Gastroesophageal sphincter (tissue), 4 donors: ENCODE measurements at regions not wholly inside any gene's neighbourhood (a gene's known extent, or its start where the extent isn't known, plus 50 kb on each side); places are given as distances from the start of the nearest gene placed in this dataset.

Experiments used
- ATAC-seq: fragments of 150-250 bp; one replicate; pipeline ENCODE4 v1.9.1; 2016; ENCODE audit warnings: mild to moderate bottlenecking, moderate library complexity
- H3K27ac ChIP-seq, 4 donors: fragments of 200-600 bp; sonication (generic) in 3 of 4; 1 replicate in 3 of 4; 2 replicates in 1 of 4; pipeline ENCODE4 v1.5.1; 2016 to 2019
- H3K27me3 ChIP-seq: fragments of 200-600 bp; sonication (generic); one replicate; pipeline ENCODE4 v1.5.1; 2019
- H3K36me3 ChIP-seq, 2 donors: fragments of 200-600 bp; sonication (generic); one replicate each; pipeline ENCODE4 v1.5.1; 2019; ENCODE audit warnings: control low read depth in 1 of 2
- H3K4me1 ChIP-seq, 3 donors: fragments of 200-600 bp; sonication (generic); 1 replicate in 2 of 3; 2 replicates in 1 of 3; pipeline ENCODE4 v1.5.1; 2016 to 2019; ENCODE audit warnings: control low read depth in 2 of 3
- H3K4me3 ChIP-seq, 2 donors: fragments of 200-600 bp; sonication (generic); one replicate each; pipeline ENCODE4 v1.5.1; 2019; ENCODE audit warnings: mild to moderate bottlenecking in 1 of 2, moderate library complexity in 1 of 2
- H3K9me3 ChIP-seq, 3 donors: fragments of 200-600 bp; sonication (generic); one replicate each; pipeline ENCODE4 v1.5.1; 2017 to 2019; ENCODE audit warnings: control low read depth in 2 of 3
- EP300 ChIP-seq: sonication (generic); formaldehyde crosslinking; IDR thresholded peaks from one replicate; pipeline ENCODE4 v1.6.1; 2017; ENCODE audit warnings: antibody characterized with exemption, mild to moderate bottlenecking
- POLR2A ChIP-seq, 2 donors: fragments of 450-650 bp; IDR thresholded peaks; one replicate each; pipeline ENCODE4 v1.6.1; 2017; ENCODE audit warnings: antibody characterized with exemption in 2 of 2, mild to moderate bottlenecking in 2 of 2, moderate library complexity in 1 of 2
- POLR2AphosphoS5 ChIP-seq: sonication (generic); formaldehyde crosslinking; IDR thresholded peaks from one replicate; pipeline ENCODE4 v1.6.1; 2017; ENCODE audit warnings: antibody characterized with exemption
- WGBS, 2 donors: methylation state at CpG; one replicate each; pipeline ENCODE4 v1.1.5; 2018; ENCODE audit warnings: low coverage in 1 of 2; 5-methylcytosine and 5-hydroxymethylcytosine counted together
- TF ChIP-seq, protein P1 (sequence below), 4 experiments: fragments of 200-600 bp in 2 of 4; fragments of 450-650 bp in 2 of 4; sonication (generic) in 1 of 4; IDR thresholded peaks; one replicate each; pipeline ENCODE4 v1.5.1; 2017 to 2019; ENCODE audit warnings: antibody characterized with exemption in 4 of 4, mild to moderate bottlenecking in 2 of 4, moderate library complexity in 2 of 4

DNA sequence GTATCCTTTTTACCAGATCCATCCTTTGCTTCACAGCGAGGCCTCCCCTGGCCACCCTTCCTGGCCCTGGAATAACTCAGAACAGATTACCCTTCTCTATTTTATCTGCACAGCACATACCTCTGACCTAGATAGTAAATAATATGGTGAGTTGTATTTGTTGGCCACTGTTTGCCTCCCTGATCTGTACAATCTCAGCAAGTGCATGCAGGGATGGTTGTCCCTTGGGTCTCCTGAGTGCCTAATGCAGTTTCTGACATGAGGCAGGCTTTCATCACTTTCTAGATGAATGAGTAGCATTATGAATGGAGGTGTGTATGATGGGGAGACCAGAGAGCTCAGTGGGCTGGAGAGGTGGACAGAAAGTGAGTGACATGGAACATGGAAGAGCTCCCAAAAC, 525.1 kb upstream of the IGFBP3 start:
- Histone ChIP-seq H3K27ac (no peak overlapping the region), H3K36me3 (no peaks in the 10 kb centered on the region), H3K4me1 (no peaks in the 10 kb centered on the region), H3K27me3 (no peaks in the 10 kb centered on the region), H3K9me3 (no peaks in the 10 kb centered on the region), H3K4me3 (no peak overlapping the region)
- no peak for ATAC-seq
- TF ChIP-seq POLR2AphosphoS5: no peak
- TF ChIP-seq EP300: no peak
- TF ChIP-seq, protein P1, sequence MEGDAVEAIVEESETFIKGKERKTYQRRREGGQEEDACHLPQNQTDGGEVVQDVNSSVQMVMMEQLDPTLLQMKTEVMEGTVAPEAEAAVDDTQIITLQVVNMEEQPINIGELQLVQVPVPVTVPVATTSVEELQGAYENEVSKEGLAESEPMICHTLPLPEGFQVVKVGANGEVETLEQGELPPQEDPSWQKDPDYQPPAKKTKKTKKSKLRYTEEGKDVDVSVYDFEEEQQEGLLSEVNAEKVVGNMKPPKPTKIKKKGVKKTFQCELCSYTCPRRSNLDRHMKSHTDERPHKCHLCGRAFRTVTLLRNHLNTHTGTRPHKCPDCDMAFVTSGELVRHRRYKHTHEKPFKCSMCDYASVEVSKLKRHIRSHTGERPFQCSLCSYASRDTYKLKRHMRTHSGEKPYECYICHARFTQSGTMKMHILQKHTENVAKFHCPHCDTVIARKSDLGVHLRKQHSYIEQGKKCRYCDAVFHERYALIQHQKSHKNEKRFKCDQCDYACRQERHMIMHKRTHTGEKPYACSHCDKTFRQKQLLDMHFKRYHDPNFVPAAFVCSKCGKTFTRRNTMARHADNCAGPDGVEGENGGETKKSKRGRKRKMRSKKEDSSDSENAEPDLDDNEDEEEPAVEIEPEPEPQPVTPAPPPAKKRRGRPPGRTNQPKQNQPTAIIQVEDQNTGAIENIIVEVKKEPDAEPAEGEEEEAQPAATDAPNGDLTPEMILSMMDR (IDR thresholded peaks at IDR 0.05): no peak
- TF ChIP-seq POLR2A (IDR thresholded peaks at IDR 0.05): no peak
- WGBS, 2 donors: 100% methylated on average over 1 of the region's 1 CpG

DNA sequence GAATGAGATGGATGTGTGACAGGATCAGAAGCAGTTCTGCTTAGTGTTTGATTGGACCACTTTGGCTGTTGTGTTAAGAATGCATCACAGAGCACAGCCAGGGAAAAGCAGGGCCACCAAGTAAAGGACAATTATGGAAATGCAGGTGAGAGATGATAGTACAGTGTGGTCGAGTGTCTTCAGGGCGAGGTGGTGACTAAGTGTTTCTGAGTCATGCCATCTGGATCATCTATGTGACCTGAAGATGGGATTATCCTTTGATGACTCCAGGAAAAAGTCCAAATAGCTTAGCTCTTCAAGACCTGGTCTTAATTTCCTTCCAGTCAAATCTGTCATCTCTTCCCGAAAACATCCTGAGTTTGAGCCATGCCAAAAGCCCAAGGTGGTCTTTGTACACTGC, 523.2 kb upstream of the IGFBP3 start:
- H3K4me3 ChIP-seq: no peak overlapping the region
- WGBS, 2 donors: 58 to 75% methylated on average over 3 of the region's 3 CpGs
- H3K27ac ChIP-seq: no peak overlapping the region
- H3K36me3 ChIP-seq: no peaks in the 10 kb centered on the region
- TF ChIP-seq POLR2A (IDR thresholded peaks at IDR 0.05): no peak
- no peak for TF ChIP-seq EP300
- TF ChIP-seq POLR2AphosphoS5: no peak
- TF ChIP-seq, protein P1 (IDR thresholded peaks at IDR 0.05): no peak
- H3K9me3 ChIP-seq: no peaks in the 10 kb centered on the region
- ATAC-seq: no peak
- no peaks in the 10 kb centered on the region for H3K4me1 ChIP-seq
- no peaks in the 10 kb centered on the region for H3K27me3 ChIP-seq

DNA sequence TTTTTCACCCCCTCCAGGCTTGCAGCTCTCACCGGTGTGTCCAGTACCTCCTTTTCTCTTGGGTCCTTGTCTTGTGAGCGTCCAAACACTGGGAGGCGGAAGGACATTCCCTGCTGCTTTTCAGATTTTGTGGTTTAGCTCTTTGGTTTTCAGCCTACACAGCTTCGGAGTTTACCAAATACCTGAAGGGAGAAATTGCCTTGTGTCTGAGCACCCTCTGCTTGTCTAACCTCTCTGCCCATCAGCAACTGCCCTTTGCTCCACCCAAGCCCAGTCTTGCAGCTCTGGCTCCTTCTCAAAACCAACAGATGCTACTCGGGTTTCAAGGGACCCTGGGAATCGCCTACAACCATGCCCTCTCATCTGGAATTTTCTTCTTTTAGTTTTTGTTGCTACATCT, 519.1 kb upstream of the IGFBP3 start:
- 65 to 68% methylated on average over 2 to 6 of the region's 6 CpGs for WGBS, 2 donors
- no peak for ATAC-seq
- TF ChIP-seq EP300 (no peak), POLR2AphosphoS5 (no peak), POLR2A (IDR thresholded peaks at IDR 0.05) (no peak)
- TF ChIP-seq, protein P1 (IDR thresholded peaks at IDR 0.05): no peak
- no peaks in the 10 kb centered on the region for H3K36me3 ChIP-seq
- H3K27ac ChIP-seq: no peak overlapping the region
- peaks cover 0 to 16% (median 0%) of the 10 kb centered on the region in 3 donors for H3K9me3 ChIP-seq
- H3K4me1 ChIP-seq: no peaks in the 10 kb centered on the region
- no peak overlapping the region for H3K4me3 ChIP-seq
- H3K27me3 ChIP-seq: no peaks in the 10 kb centered on the region

DNA sequence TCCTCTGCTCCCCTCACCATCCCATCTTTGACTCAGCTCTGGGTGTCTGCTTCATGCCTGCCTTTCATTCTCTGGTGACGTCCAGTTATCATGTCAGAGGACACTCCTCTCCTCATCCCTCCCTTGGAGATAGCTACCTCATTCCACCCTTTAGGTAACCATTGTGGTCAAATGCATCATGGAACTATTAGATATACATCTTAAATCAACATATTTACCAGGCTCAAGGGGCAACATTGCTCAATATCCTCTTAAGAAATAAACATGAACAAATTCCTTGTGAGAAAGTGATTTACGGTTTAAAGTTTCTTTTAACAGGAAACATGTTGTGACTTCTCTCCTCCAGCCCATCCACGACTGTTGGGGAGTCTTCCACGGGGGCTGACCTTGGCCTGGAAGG, 511.6 kb upstream of the IGFBP3 start:
- no peaks in the 10 kb centered on the region for H3K4me1 ChIP-seq
- H3K9me3 ChIP-seq: peaks cover 0 to 24% (median 0%) of the 10 kb centered on the region in 3 donors
- H3K27me3 ChIP-seq: no peaks in the 10 kb centered on the region
- no peak overlapping the region for H3K27ac ChIP-seq
- no peak for TF ChIP-seq EP300
- TF ChIP-seq POLR2AphosphoS5: no peak
- no peak for TF ChIP-seq POLR2A (IDR thresholded peaks at IDR 0.05)
- TF ChIP-seq, protein P1 (IDR thresholded peaks at IDR 0.05): no peak
- 61 to 66% methylated on average over 4 of the region's 4 CpGs for WGBS, 2 donors
- no peak for ATAC-seq
- no peaks in the 10 kb centered on the region for H3K36me3 ChIP-seq
- H3K4me3 ChIP-seq: no peak overlapping the region

DNA sequence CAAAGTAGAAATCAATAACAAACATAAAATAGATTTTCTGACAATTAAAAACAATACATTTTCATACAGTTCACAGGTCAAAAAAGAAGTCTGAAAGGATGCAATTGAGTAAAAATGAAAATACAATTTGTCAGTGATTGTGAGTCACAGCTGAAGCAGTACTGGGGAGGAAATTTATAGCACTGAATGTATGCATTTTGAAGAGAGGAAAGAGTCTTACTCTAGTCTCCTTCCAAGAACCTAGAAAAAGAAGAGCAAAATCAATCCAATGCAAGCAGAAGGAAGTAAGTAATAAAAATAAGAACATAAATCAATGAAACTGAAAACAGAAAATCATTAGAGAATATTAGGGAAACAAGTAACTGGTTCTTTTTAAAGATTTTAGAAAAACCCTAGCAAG, 507.2 kb upstream of the IGFBP3 start:
- TF ChIP-seq POLR2AphosphoS5 (no peak), POLR2A (IDR thresholded peaks at IDR 0.05) (no peak), EP300 (no peak)
- TF ChIP-seq, protein P1 (IDR thresholded peaks at IDR 0.05): no peak
- Histone ChIP-seq H3K9me3 (no peaks in the 10 kb centered on the region), H3K27me3 (no peaks in the 10 kb centered on the region), H3K36me3 (no peaks in the 10 kb centered on the region), H3K4me3 (no peak overlapping the region), H3K27ac (no peak overlapping the region), H3K4me1 (no peaks in the 10 kb centered on the region)
- no peak for ATAC-seq
